C4-2B (cell line): ENCODE measurements at regions not wholly inside any gene's neighbourhood (a gene's known extent, or its start where the extent isn't known, plus 50 kb on each side); places are given as distances from the start of the nearest gene placed in this dataset.

ENCODE experiments used
- ZFX ChIP-seq: fragments of 450-650 bp; IDR thresholded peaks from 2 replicates; pipeline ENCODE4 v1.6.1; 2017
- TF ChIP-seq, protein P1 (sequence below): fragments of 450-650 bp; conservative IDR thresholded peaks from 2 replicates; pipeline ENCODE4 v1.5.1; 2017; ENCODE audit warnings: mild to moderate bottlenecking

DNA sequence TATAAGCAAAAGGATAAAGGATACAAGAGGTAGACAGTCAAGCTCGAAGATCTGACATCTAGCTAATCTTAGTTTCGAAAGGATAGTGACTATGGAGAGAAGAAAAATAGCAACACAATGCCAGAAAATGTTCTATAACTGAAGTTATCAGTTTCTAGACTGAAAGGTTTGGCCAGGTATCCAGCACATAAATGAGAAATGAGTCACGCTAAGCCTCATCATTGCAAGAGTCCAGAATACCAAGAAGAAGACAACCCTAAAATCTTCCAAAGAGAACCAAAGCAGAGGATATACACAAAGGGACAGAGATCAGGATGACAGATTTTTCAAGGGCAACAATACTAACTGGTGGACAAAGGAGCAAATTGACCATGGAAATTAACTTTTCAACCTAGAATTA is 237.0 kb downstream of the POSTN start:
- TF ChIP-seq, protein P1, sequence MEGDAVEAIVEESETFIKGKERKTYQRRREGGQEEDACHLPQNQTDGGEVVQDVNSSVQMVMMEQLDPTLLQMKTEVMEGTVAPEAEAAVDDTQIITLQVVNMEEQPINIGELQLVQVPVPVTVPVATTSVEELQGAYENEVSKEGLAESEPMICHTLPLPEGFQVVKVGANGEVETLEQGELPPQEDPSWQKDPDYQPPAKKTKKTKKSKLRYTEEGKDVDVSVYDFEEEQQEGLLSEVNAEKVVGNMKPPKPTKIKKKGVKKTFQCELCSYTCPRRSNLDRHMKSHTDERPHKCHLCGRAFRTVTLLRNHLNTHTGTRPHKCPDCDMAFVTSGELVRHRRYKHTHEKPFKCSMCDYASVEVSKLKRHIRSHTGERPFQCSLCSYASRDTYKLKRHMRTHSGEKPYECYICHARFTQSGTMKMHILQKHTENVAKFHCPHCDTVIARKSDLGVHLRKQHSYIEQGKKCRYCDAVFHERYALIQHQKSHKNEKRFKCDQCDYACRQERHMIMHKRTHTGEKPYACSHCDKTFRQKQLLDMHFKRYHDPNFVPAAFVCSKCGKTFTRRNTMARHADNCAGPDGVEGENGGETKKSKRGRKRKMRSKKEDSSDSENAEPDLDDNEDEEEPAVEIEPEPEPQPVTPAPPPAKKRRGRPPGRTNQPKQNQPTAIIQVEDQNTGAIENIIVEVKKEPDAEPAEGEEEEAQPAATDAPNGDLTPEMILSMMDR = no peak
- TF ChIP-seq ZFX = no peak
